Right ventricle myocardium inferior (tissue), 1 donor: ENCODE measurements at regions not wholly inside any gene's neighbourhood (a gene's known extent, or its start where the extent isn't known, plus 50 kb on each side); places are given as distances from the start of the nearest gene placed in this dataset.
A peak's percentile ranks its signal among the peaks of the same experiment; 100 is the strongest.

Experiments
- ATAC-seq: fragments of 200-7000 bp; cut with Tn5 transposase; one replicate; pipeline ENCODE4 v1.9.1; 2020; ENCODE audit warnings: mild to moderate bottlenecking, moderate library complexity
- DNase-seq: peaks from one replicate; pipeline ENCODE4 v3.0.0; 2021; ENCODE audit errors: missing footprints
- intact Hi-C: fragments of 100-400 bp; cut with DNase I; formaldehyde crosslinking; loops from one replicate; pipeline ENCODE4 v1.11.0; 2022
- donor health status: DM: no; HTN: yes; CAD: no; lungs with severe emphysema.

DNA sequence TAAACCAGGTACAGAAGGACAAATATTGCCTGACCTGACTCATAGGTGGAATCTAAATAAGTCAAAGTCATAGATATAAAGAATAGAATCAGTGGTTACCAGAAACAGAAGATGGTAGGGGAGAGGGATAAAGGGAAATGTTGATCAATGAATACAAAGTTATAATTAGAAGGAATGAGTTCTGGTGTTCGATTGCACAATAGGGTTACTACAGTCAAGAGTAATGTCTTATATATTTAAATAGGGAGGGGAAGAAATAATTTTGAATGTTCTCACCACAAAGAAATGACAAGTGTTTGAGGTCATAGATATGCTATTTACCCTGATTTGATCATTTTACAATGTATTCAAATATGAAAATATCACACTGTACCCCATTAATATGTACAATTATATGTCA is 1541.2 kb downstream of the SLITRK1 start:
- no peak for DNase-seq

GRCh38 chr13:82330499-82330898 is 1551.8 kb downstream of the SLITRK1 start:
- intact Hi-C loops = no loop called here
- ATAC-seq (no peak), DNase-seq (no peak)

More for the DNA sequence above, 1541.2 kb downstream of the SLITRK1 start:
- ATAC-seq = no peak
- intact Hi-C loops = no loop called here

- intact Hi-C loops = no loop called here
- no peak for ATAC-seq
- no peak for DNase-seq
Measured at GRCh38 chr13:82323101-82323500, 1559.2 kb downstream of the SLITRK1 start.

GRCh38 chr13:82305588-82305987 is 1576.7 kb downstream of the SLITRK1 start:
- intact Hi-C loops = no loop called here

DNA sequence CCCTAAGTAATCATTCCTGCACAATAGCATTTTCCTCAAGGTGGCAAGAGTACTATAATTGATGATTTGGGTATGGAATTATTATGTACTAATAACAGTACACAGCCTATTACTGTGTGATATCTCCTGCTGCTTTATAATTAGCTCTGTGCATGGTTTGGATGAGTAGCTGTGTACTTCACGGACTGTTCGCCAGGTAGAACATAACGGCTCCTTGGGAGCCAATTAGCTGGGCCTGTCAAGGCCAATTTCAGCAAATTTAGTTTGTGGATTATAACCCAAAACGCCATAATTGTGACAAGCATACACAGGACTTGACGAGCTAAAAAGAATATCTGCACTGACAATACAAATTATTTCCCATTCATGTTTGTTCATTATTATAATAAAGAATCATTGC is 1584.2 kb downstream of the SLITRK1 start:
- intact Hi-C loops = no loop called here
- DNase-seq (no peak), ATAC-seq (no peak)

More at GRCh38 chr13:82305588-82305987, 1576.7 kb downstream of the SLITRK1 start:
- ATAC-seq (no peak), DNase-seq (no peak)

DNA sequence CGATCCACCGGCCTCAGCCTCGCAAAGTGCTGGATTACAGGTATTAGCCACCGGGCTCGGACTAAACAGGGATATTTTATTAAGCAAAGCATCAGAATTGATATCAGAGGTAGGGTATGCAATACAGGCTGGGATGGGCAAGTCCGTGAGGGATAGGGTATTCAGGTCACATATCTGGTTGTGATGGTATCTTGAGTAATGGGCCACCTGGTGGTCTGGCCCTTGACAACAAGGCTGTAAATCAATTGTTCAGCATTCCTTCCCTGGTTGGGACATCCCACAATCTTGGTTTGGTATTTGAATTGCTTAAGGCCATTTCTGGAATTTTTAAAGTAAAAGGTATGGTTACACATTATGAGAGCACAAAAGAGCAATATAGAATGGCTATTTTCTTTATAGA is 1588.0 kb downstream of the SLITRK1 start:
- ATAC-seq (no peak), DNase-seq (no peak)
- intact Hi-C loops = no loop called here

- ATAC-seq (no peak), DNase-seq (no peak)
- intact Hi-C loops = no loop called here
Measured at GRCh38 chr13:82292334-82292733, 1589.9 kb downstream of the SLITRK1 start.

DNA sequence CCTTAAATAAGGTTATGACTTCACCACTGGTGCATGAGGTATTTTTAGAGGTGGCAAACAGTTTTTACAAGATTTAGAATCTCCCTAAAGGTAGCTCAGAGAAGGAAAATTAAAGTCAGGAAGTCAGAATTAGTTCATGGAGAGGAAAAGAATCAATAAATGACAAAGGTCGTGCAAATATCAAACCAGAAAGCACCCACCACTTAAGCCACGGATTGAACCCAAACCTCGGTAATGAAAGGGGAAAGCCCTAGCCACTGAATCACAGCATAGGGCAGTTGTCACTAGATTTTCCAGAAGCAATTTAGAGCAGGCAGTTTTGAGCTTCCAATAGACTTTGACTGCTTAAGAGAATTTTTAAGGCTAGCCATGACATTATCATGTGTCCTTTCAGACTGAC is 1590.4 kb downstream of the SLITRK1 start:
- ATAC-seq = no peak
- no peak for DNase-seq
- intact Hi-C loops = no loop called here

- intact Hi-C loops = no loop called here
- no peak for ATAC-seq
- no peak for DNase-seq
Measured at GRCh38 chr13:82275644-82276043, 1606.6 kb downstream of the SLITRK1 start.

DNA sequence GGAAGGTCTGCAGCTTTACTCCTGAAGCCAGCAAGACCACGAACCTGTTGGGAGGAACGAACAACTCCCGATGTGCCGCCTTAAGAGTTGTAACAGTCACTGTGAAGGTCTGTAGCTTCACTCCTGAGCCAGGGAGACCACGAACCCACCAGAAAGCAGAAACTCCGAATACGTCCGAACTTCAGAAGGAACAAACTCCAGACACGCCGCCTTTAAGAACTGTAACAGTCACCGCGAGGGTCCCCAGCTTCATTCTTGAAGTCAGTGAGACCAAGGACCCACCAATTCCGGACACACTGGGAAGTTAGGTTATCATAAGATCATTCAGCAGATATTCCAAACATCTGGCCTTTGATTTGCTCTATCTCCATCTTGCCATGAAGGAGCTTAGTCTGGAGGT is 1623.0 kb downstream of the SLITRK1 start:
- intact Hi-C loops = no loop called here
- no peak for ATAC-seq
- DNase-seq = no peak

GRCh38 chr13:82257790-82258507 is 1624.3 kb downstream of the SLITRK1 start:
- ATAC-seq = no peak
- intact Hi-C loops = no loop called here

GRCh38 chr13:82248762-82249161 is 1633.5 kb downstream of the SLITRK1 start:
- ATAC-seq (no peak), DNase-seq (no peak)
- intact Hi-C loops = no loop called here

More at GRCh38 chr13:82257790-82258507, 1624.3 kb downstream of the SLITRK1 start:
- no peak for DNase-seq

GRCh38 chr13:82245860-82246259 is 1636.4 kb downstream of the SLITRK1 start:
- intact Hi-C loops = no loop called here
- ATAC-seq = no peak
- no peak for DNase-seq

- intact Hi-C loops = no loop called here
- no peak for ATAC-seq
Measured at GRCh38 chr13:82224806-82225205, 1657.5 kb downstream of the SLITRK1 start.

GRCh38 chr13:82221621-82222020 is 1660.7 kb downstream of the SLITRK1 start:
- no peak for DNase-seq
- no peak for ATAC-seq
- intact Hi-C loops = no loop called here

More at GRCh38 chr13:82224806-82225205, 1657.5 kb downstream of the SLITRK1 start:
- no peak for DNase-seq

DNA sequence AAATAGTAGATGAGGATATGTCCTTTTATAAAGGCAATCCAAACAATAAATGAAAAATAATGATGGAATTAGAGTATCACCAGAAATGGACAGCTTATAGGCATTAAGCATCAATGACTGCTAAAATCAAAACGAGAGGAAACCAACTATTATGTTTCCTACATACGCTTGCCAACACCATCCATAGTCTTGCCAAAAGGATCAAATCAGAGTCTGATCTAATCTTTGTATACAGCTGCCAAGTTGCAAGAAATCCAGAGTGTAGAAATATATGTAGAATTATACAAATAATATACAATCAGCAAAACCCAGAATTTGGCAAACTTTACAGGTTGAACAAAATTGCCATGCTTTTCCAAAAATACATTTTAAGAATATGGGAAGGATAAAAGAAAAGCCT is 1661.6 kb downstream of the SLITRK1 start:
- no peak for ATAC-seq
- no peak for DNase-seq

GRCh38 chr13:82216165-82216564 is 1666.1 kb downstream of the SLITRK1 start:
- ATAC-seq (no peak), DNase-seq (no peak)
- intact Hi-C loops = no loop called here

More for the DNA sequence above, 1661.6 kb downstream of the SLITRK1 start:
- intact Hi-C loops = no loop called here

DNA sequence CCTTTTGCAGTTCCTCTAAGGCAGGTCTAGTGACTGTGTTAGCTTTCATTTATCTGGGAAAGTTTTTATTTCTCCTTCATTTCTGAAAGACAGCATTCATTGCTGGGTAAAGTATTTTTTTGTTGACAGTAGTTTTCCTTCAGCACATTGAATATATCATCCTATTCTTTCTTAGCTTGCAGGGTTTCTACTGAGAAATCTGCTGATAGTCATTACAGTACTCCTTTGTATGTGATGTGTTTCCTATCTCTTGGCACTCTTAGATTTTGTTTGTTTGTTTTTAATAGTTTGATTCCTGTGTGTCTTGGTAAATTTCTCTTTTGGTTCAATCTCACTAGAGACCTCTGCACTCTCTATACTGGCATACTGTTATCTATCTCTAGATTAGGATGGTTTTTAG is 1667.9 kb downstream of the SLITRK1 start:
- intact Hi-C loops = no loop called here
- no peak for DNase-seq
- ATAC-seq = no peak

GRCh38 chr13:82206241-82206640 is 1676.0 kb downstream of the SLITRK1 start:
- ATAC-seq = no peak
- DNase-seq = peak; percentile 59
- intact Hi-C loops = no loop called here

GRCh38 chr13:82202398-82202797 is 1679.9 kb downstream of the SLITRK1 start:
- DNase-seq (no peak), ATAC-seq (no peak)
- intact Hi-C loops = no loop called here

DNA sequence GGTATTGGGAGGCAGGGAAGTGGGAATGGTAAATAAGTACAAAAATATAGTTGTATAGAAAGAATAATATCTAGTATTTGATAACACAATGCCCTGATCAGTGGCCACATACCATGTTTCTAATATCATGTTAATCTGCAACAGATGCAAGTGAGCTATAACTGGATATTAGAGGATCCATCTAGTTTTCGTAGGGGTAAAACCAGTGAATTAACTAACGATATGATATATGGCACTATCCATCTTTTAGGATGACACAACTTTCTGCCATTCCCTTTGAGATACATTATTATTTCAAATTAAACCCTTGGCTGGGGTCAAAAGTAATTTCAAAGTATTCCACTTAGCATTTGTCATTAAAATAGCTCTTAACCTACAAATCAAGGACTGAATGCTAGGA is 1686.2 kb downstream of the SLITRK1 start:
- ATAC-seq = no peak
- intact Hi-C loops = no loop called here
- DNase-seq = no peak
